Mucosa of stomach (tissue), 1 donor: ENCODE measurements at regions not wholly inside any gene's neighbourhood (a gene's known extent, or its start where the extent isn't known, plus 50 kb on each side); places are given as distances from the start of the nearest gene placed in this dataset.

Experiments used
- H3K27me3 ChIP-seq: one replicate; pipeline ENCODE4 v1.7.0; 2013; ENCODE audit warnings: mild to moderate bottlenecking, low read length; ENCODE audit not compliant: control insufficient read depth, insufficient read depth
- H3K36me3 ChIP-seq: one replicate; pipeline ENCODE4 v1.7.0; 2013; ENCODE audit warnings: low read length; ENCODE audit not compliant: control insufficient read depth, insufficient read depth
- H3K4me1 ChIP-seq: one replicate; pipeline ENCODE4 v1.7.0; 2013; ENCODE audit warnings: mild to moderate bottlenecking, low read length; ENCODE audit not compliant: control insufficient read depth, insufficient read depth
- H3K4me3 ChIP-seq: one replicate; pipeline ENCODE4 v1.7.0; 2013; ENCODE audit warnings: low read length
- H3K9ac ChIP-seq: one replicate; pipeline ENCODE4 v1.7.0; 2013; ENCODE audit warnings: mild to moderate bottlenecking, low read length, moderate library complexity
- H3K9me3 ChIP-seq: one replicate; pipeline ENCODE4 v1.7.0; 2013; ENCODE audit warnings: mild to moderate bottlenecking, low read length, moderate library complexity; ENCODE audit not compliant: control insufficient read depth
- donor health status: Pancreatic carcinoma.

GRCh38 chr16:31704138-31704537 is 169.5 kb upstream of the ZNF267 start:
- no peaks in the 10 kb centered on the region for H3K27me3 ChIP-seq
- H3K9me3 ChIP-seq, result no peaks in the 10 kb centered on the region
- H3K36me3 ChIP-seq, result peaks cover 27% of the 10 kb centered on the region
- no peak overlapping the region for H3K4me3 ChIP-seq
- peaks cover 10% of the 10 kb centered on the region for H3K4me1 ChIP-seq
- H3K9ac ChIP-seq, result no peak overlapping the region

GRCh38 chr16:31705371-31705770 is 168.2 kb upstream of the ZNF267 start:
- Histone ChIP-seq H3K9me3 (no peaks in the 10 kb centered on the region), H3K4me3 (no peak overlapping the region), H3K4me1 (peaks cover 10% of the 10 kb centered on the region), H3K9ac (no peak overlapping the region), H3K36me3 (peaks cover 27% of the 10 kb centered on the region), H3K27me3 (no peaks in the 10 kb centered on the region)

- Histone ChIP-seq H3K27me3 (no peaks in the 10 kb centered on the region), H3K4me1 (peaks cover 8% of the 10 kb centered on the region), H3K4me3 (no peak overlapping the region), H3K36me3 (peaks cover 27% of the 10 kb centered on the region), H3K9me3 (no peaks in the 10 kb centered on the region), H3K9ac (no peak overlapping the region)
These were observed 167.3 kb upstream of the ZNF267 start for GRCh38 chr16:31706318-31706717.

- peaks cover 1% of the 10 kb centered on the region for H3K4me1 ChIP-seq
- H3K9ac ChIP-seq, result no peak overlapping the region
- H3K27me3 ChIP-seq, result no peaks in the 10 kb centered on the region
- H3K36me3 ChIP-seq, result peaks cover 27% of the 10 kb centered on the region
- H3K9me3 ChIP-seq, result no peaks in the 10 kb centered on the region
- H3K4me3 ChIP-seq, result no peak overlapping the region
These were observed 166.7 kb upstream of the ZNF267 start for GRCh38 chr16:31706925-31707324.

GRCh38 chr16:31707743-31708335 is 165.8 kb upstream of the ZNF267 start:
- H3K36me3 ChIP-seq, result peaks cover 27% of the 10 kb centered on the region
- H3K4me3 ChIP-seq, result no peak overlapping the region
- H3K4me1 ChIP-seq, result no peaks in the 10 kb centered on the region
- no peaks in the 10 kb centered on the region for H3K9me3 ChIP-seq
- H3K9ac ChIP-seq, result no peak overlapping the region
- no peaks in the 10 kb centered on the region for H3K27me3 ChIP-seq

GRCh38 chr16:31708348-31708747 is 165.3 kb upstream of the ZNF267 start:
- H3K9ac ChIP-seq, result no peak overlapping the region
- H3K36me3 ChIP-seq, result peaks cover 27% of the 10 kb centered on the region
- no peaks in the 10 kb centered on the region for H3K27me3 ChIP-seq
- no peaks in the 10 kb centered on the region for H3K9me3 ChIP-seq
- no peaks in the 10 kb centered on the region for H3K4me1 ChIP-seq
- H3K4me3 ChIP-seq, result no peak overlapping the region

GRCh38 chr16:31709181-31709580 is 164.4 kb upstream of the ZNF267 start:
- H3K4me3 ChIP-seq, result no peak overlapping the region
- H3K27me3 ChIP-seq, result no peaks in the 10 kb centered on the region
- no peaks in the 10 kb centered on the region for H3K9me3 ChIP-seq
- H3K9ac ChIP-seq, result no peak overlapping the region
- H3K4me1 ChIP-seq, result peaks cover 1% of the 10 kb centered on the region
- peaks cover 27% of the 10 kb centered on the region for H3K36me3 ChIP-seq

- Histone ChIP-seq H3K36me3 (peaks cover 23% of the 10 kb centered on the region), H3K9ac (no peak overlapping the region), H3K4me1 (peaks cover 11% of the 10 kb centered on the region)
These were observed 163.5 kb upstream of the ZNF267 start for GRCh38 chr16:31710134-31710533.

GRCh38 chr16:31710880-31711279 is 162.7 kb upstream of the ZNF267 start:
- Histone ChIP-seq H3K36me3 (peaks cover 16% of the 10 kb centered on the region), H3K27me3 (no peaks in the 10 kb centered on the region), H3K4me1 (peaks cover 12% of the 10 kb centered on the region), H3K9me3 (no peaks in the 10 kb centered on the region), H3K9ac (no peak overlapping the region), H3K4me3 (no peak overlapping the region)

More at GRCh38 chr16:31710134-31710533, 163.5 kb upstream of the ZNF267 start:
- Histone ChIP-seq H3K4me3 (no peak overlapping the region), H3K9me3 (no peaks in the 10 kb centered on the region), H3K27me3 (no peaks in the 10 kb centered on the region)

GRCh38 chr16:31711344-31711845 is 162.2 kb upstream of the ZNF267 start:
- H3K4me1 ChIP-seq, result peaks cover 12% of the 10 kb centered on the region
- no peaks in the 10 kb centered on the region for H3K27me3 ChIP-seq
- H3K4me3 ChIP-seq, result no peak overlapping the region
- peaks cover 11% of the 10 kb centered on the region for H3K36me3 ChIP-seq
- no peaks in the 10 kb centered on the region for H3K9me3 ChIP-seq
- H3K9ac ChIP-seq, result no peak overlapping the region

GRCh38 chr16:31712064-31712540 is 161.5 kb upstream of the ZNF267 start:
- Histone ChIP-seq H3K27me3 (no peaks in the 10 kb centered on the region), H3K9me3 (no peaks in the 10 kb centered on the region), H3K36me3 (peaks cover 5% of the 10 kb centered on the region), H3K9ac (no peak overlapping the region), H3K4me3 (no peak overlapping the region), H3K4me1 (peaks cover 12% of the 10 kb centered on the region)

GRCh38 chr16:31713071-31713944 is 160.3 kb upstream of the ZNF267 start:
- H3K27me3 ChIP-seq, result no peaks in the 10 kb centered on the region
- no peaks in the 10 kb centered on the region for H3K36me3 ChIP-seq
- peak overlapping the region; percentile 92 for H3K9ac ChIP-seq
- H3K4me3 ChIP-seq, result peak overlapping the region; percentile 47
- peaks cover 12% of the 10 kb centered on the region for H3K4me1 ChIP-seq
- H3K9me3 ChIP-seq, result no peaks in the 10 kb centered on the region
